ENCODE measurements at regions not wholly inside any gene's neighbourhood (a gene's known extent, or its start where the extent isn't known, plus 50 kb on each side); places are given as distances from the start of the nearest gene placed in this dataset.

DNA sequence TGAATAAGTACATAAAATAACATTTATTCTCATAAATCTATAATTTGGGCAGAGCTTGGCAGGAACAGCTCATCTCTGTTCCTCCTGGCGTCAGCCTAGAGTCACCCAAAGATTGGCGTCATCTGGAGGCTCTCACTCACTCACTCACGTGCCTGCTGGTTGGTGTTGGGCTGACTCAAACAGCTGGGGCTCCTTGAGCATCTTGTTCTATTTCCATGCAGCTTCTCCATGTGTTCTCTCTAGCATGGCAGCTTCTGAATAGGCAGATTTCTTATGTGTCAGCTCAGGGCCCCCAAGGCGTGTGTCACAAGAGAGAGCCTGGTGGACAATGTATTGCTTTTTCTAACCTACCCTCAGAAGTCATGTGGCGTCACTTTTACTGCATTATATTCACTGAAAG is 70.6 kb upstream of the RAB3GAP2 start:
- Mint-ChIP-seq H3K27ac (ENCODE audit: low read depth) (no peak overlapping the region), H3K4me3 (no peak overlapping the region), H3K36me3 (ENCODE audit: insufficient read depth) (no peaks in the 10 kb centered on the region), H3K27me3 (peaks cover 26% of the 10 kb centered on the region), H3K4me1 (no peaks in the 10 kb centered on the region), H3K9me3 (no peaks in the 10 kb centered on the region)
- ATAC-seq (replicated peaks; ENCODE audit: extremely low read depth, poor library complexity, severe bottlenecking) (no peak), DNase-seq (ENCODE audit: low spot score in 2 of 2) (no peak)

DNA sequence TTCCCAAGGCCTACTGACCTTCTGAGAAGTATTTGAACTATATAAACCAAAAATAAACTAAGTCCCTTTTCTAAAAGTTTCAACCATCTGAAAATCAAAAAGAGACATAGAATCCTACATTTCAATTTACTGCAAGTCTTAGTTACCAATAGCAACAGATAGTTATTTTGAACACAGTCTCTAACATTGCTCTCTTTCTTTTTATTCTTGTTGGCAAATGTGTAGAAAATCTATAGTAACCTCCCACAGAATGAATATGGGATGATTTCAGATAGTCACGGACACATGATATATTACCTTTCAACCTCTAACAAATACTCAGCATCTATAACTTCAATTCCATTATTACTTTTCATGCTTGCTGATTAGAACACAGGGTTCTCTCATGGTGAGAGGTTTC is 68.9 kb upstream of the RAB3GAP2 start:
- DNase-seq (ENCODE audit: low spot score in 2 of 2) = no peak
- no peak overlapping the region for H3K27ac Mint-ChIP-seq (ENCODE audit: low read depth)
- ATAC-seq (replicated peaks; ENCODE audit: extremely low read depth, poor library complexity, severe bottlenecking) = no peak

DNA sequence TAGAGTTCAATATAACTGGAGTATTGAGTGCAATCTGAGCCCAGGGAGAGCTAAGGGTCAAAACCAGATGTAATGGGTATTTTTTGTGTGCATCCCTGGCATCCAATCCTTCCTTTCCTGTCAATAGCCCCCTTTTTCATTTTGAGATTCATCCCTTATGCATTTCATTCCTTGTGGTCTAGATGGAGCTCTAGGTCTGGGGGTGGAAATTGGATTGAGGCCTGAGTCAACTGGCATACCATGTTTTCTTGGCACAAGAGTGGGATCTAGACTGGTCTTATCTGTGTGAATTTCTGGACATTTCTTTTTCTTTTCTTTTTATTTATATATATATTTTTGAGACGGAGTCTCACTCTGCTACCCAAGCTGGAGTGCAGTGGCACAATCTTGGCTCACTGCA is 67.3 kb upstream of the RAB3GAP2 start:
- no peaks in the 10 kb centered on the region for H3K4me1 Mint-ChIP-seq
- H3K27ac Mint-ChIP-seq (ENCODE audit: low read depth) = no peak overlapping the region
- no peak overlapping the region for H3K4me3 Mint-ChIP-seq
- peaks cover 12% of the 10 kb centered on the region for H3K27me3 Mint-ChIP-seq
- no peaks in the 10 kb centered on the region for H3K36me3 Mint-ChIP-seq (ENCODE audit: insufficient read depth)
- no peak for DNase-seq (ENCODE audit: low spot score in 2 of 2)
- H3K9me3 Mint-ChIP-seq = no peaks in the 10 kb centered on the region
- no peak for ATAC-seq (replicated peaks; ENCODE audit: extremely low read depth, poor library complexity, severe bottlenecking)

More for the DNA sequence above, 68.9 kb upstream of the RAB3GAP2 start:
- H3K36me3 Mint-ChIP-seq (ENCODE audit: insufficient read depth) = no peaks in the 10 kb centered on the region
- H3K27me3 Mint-ChIP-seq = peaks cover 22% of the 10 kb centered on the region
- no peak overlapping the region for H3K4me3 Mint-ChIP-seq
- H3K4me1 Mint-ChIP-seq = no peaks in the 10 kb centered on the region
- no peaks in the 10 kb centered on the region for H3K9me3 Mint-ChIP-seq

DNA sequence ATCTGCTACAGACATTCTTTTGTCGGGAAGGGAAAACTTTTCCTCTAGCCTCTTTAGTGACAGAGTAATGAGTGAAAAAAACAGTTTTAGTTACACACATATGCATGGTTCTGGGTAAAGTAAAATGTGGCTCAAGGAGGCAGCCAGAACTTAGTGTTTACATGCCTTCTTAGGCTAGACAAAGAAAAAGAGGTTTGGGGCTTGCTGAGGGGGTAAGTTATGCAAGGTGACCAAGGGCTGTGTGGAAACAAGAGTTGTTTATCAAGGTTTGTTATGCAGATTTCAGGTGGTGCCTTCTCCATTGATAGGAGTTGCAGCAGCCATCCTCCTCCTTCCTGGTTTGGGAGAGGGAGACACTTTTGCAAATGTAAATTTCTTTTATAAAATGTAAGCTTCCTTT is 66.5 kb upstream of the RAB3GAP2 start:
- Mint-ChIP-seq H3K4me1 (no peaks in the 10 kb centered on the region), H3K36me3 (ENCODE audit: insufficient read depth) (no peaks in the 10 kb centered on the region), H3K9me3 (no peaks in the 10 kb centered on the region), H3K4me3 (no peak overlapping the region), H3K27me3 (peaks cover 12% of the 10 kb centered on the region), H3K27ac (ENCODE audit: low read depth) (no peak overlapping the region)
- DNase-seq (ENCODE audit: low spot score in 2 of 2) (no peak), ATAC-seq (replicated peaks; ENCODE audit: extremely low read depth, poor library complexity, severe bottlenecking) (no peak)

DNA sequence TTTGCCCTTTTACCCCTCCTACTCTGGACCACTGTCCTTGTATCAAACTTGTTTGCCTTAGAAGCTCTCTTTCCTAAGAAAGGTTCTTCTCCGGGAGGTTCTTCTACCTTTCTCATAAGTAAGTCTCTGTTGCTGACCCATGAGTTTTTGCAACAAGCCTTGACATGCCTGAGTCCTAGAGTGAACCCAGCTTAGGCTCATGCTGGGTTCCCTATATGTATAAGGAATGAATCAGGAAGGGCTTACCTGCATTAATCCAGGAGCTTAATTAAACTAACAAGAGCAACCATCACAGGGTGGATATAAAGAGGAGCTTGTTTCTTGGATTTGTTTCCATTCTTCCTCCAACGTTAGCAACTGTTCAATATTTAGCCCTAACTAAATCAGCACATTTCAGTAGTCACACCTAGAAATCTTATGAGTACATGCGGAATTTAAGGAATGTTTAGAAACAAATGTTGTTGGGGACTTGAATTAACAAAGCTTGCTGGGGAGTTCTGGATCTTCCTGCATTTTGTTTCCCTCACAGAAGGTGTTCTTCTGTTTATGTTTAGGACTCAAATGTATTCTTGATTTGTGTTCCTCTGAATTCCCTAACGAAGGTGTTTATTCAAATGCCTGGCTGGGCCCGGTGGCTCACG is 64.3 kb upstream of the RAB3GAP2 start:
- no peak overlapping the region for H3K4me3 Mint-ChIP-seq
- H3K4me1 Mint-ChIP-seq = no peaks in the 10 kb centered on the region
- no peaks in the 10 kb centered on the region for H3K36me3 Mint-ChIP-seq (ENCODE audit: insufficient read depth)
- no peaks in the 10 kb centered on the region for H3K9me3 Mint-ChIP-seq
- H3K27me3 Mint-ChIP-seq = peaks cover 12% of the 10 kb centered on the region
- ATAC-seq (replicated peaks; ENCODE audit: extremely low read depth, poor library complexity, severe bottlenecking) (no peak), DNase-seq (ENCODE audit: low spot score in 2 of 2) (no peak)
- H3K27ac Mint-ChIP-seq (ENCODE audit: low read depth) = no peak overlapping the region

DNA sequence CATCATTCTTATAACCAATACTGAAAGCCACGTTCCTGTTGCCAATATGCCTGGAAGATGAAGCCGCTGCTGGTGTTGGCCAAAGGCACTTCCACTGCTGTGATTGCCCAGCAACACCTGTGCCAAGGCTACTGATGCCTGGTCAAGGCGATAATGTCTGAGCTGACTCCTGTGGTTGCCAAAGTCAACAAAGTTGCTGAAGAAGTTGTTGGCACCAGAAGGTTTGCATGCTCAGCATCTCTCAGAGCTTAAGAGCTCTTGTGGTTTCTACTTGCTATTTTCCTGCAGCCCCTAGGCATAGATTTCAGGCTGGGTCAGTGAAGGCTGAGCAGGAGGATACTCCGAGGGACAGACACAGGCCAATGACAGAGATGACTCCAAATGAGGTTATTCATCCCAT is 63.4 kb upstream of the RAB3GAP2 start:
- Mint-ChIP-seq H3K27me3 (peaks cover 12% of the 10 kb centered on the region), H3K36me3 (ENCODE audit: insufficient read depth) (no peaks in the 10 kb centered on the region), H3K4me1 (no peaks in the 10 kb centered on the region), H3K27ac (ENCODE audit: low read depth) (no peak overlapping the region), H3K9me3 (no peaks in the 10 kb centered on the region), H3K4me3 (no peak overlapping the region)
- ATAC-seq (replicated peaks; ENCODE audit: extremely low read depth, poor library complexity, severe bottlenecking) (no peak), DNase-seq (ENCODE audit: low spot score in 2 of 2) (no peak)

DNA sequence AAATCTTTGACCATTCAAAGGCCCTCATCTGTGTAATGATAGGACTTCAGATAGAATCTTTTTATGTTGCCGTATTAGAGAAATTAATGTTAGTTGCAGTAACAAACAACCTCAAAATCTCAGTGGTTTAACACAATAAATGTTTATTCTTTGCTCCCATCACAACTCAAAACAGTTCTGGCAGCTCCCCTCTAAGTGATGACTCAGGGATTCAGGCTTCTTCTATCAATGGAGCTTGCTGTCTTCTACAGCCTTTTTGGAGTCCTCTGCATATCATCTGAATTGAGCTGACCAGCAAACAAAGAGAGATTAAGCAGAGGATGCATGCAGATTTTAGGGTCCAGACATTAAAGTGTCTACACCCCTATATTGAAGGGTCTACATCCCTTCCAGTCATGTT is 59.1 kb upstream of the RAB3GAP2 start:
- H3K27me3 Mint-ChIP-seq = no peaks in the 10 kb centered on the region
- no peaks in the 10 kb centered on the region for H3K4me1 Mint-ChIP-seq
- H3K9me3 Mint-ChIP-seq = no peaks in the 10 kb centered on the region
- DNase-seq (ENCODE audit: low spot score in 2 of 2) (no peak), ATAC-seq (replicated peaks; ENCODE audit: extremely low read depth, poor library complexity, severe bottlenecking) (no peak)
- no peaks in the 10 kb centered on the region for H3K36me3 Mint-ChIP-seq (ENCODE audit: insufficient read depth)
- H3K27ac Mint-ChIP-seq (ENCODE audit: low read depth) = no peak overlapping the region
- no peak overlapping the region for H3K4me3 Mint-ChIP-seq

DNA sequence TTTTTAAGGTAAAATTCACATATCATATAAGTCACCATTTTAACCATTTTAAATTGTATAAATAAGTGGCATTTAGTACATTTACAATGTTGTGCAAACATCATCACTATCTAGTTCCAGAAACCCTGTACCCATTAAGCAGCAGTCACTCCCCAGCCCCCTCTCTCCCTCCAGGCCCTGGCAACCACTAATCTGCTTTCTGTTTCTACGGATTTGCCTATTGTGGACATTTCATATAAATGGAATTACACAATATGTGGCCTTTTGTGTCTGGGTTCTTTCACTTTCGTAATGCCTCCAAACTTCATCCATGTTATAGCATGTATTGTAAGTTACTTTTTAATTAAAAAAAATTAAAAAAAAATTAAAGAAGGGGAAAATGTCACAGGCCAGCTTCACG is 58.0 kb upstream of the RAB3GAP2 start:
- no peak overlapping the region for H3K4me3 Mint-ChIP-seq
- H3K27ac Mint-ChIP-seq (ENCODE audit: low read depth) = no peak overlapping the region
- DNase-seq (ENCODE audit: low spot score in 2 of 2) = no peak
- H3K27me3 Mint-ChIP-seq = no peaks in the 10 kb centered on the region
- ATAC-seq (replicated peaks; ENCODE audit: extremely low read depth, poor library complexity, severe bottlenecking) = no peak
- no peaks in the 10 kb centered on the region for H3K36me3 Mint-ChIP-seq (ENCODE audit: insufficient read depth)
- H3K4me1 Mint-ChIP-seq = no peaks in the 10 kb centered on the region
- H3K9me3 Mint-ChIP-seq = no peaks in the 10 kb centered on the region

DNA sequence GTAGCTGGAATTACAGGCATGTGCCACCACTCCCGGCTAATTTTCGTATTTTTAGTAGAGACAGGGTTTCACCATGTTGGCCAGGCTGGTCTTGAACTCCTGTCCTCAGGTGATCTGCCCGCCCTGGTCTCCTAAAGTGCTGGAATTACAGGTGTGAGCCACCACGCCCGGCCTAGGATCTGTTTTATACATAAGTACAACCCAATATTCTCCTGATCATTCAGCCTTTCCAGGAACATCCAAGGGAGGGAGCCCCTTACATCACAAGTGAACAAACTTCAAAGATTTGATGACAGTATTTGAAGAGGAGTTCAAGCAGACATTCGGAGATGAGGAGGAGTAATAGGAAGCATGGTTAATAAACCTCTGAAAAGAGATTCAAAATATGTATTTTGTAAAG is 54.9 kb upstream of the RAB3GAP2 start:
- Mint-ChIP-seq H3K36me3 (ENCODE audit: insufficient read depth) (no peaks in the 10 kb centered on the region), H3K27me3 (peaks cover 20% of the 10 kb centered on the region), H3K4me1 (no peaks in the 10 kb centered on the region), H3K27ac (ENCODE audit: low read depth) (no peak overlapping the region), H3K9me3 (no peaks in the 10 kb centered on the region), H3K4me3 (no peak overlapping the region)
- DNase-seq (ENCODE audit: low spot score in 2 of 2) (no peak), ATAC-seq (replicated peaks; ENCODE audit: extremely low read depth, poor library complexity, severe bottlenecking) (no peak)

DNA sequence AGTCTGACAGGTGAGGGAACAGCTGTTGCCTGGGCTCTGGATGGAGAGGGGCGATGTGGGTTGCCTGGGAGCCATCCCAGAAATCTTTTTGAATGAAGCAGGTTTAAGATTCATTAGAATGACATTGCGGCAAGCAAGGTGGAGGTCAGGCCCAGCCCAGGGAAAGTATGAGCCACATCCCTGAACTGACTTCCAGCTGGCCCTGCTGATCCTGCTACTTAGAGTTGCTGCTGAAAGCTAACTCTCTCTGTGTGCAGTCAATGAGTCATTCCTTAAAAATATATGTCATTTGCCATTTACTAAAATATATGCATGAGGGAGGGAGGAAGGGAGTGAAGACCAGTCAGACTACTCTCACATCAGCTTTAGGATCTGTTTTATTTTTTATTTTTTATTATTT is 54.3 kb upstream of the RAB3GAP2 start:
- H3K9me3 Mint-ChIP-seq = no peaks in the 10 kb centered on the region
- DNase-seq (ENCODE audit: low spot score in 2 of 2) = no peak
- H3K4me1 Mint-ChIP-seq = no peaks in the 10 kb centered on the region
- no peaks in the 10 kb centered on the region for H3K36me3 Mint-ChIP-seq (ENCODE audit: insufficient read depth)
- H3K27me3 Mint-ChIP-seq = peaks cover 25% of the 10 kb centered on the region
- no peak overlapping the region for H3K4me3 Mint-ChIP-seq
- no peak overlapping the region for H3K27ac Mint-ChIP-seq (ENCODE audit: low read depth)
- ATAC-seq (replicated peaks; ENCODE audit: extremely low read depth, poor library complexity, severe bottlenecking) = no peak

DNA sequence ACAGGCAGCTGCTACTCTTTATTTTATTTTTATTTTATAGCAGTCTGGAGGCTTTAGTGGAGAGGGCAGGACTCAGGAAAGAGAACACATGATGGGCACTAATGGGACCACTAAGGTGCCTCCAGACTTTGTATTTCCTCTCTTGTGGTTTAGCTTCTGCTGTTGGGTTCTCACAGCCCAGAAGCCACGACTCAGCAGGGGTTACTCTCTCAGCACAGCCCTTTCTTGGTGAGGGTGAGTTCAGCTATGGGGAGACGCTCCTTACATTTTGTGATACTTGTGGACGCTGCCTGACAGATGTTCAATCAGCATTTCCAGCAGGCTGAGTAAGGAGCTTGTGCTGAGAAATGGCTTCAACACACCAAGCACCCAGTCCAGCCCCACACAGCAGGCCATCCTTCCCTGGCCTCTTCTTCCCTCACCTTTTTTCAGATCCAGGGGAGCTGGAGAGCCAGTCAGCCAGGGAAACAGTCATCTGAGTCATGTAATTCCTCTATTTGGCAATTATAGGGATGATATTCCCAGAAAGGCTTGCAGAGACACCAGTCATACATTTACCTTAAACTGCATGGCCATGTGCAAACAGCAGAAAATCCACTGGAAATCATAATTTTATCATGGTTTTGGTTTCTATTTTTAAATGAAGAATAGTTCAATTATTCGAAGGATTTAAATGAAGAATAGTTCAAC is 53.2 kb upstream of the RAB3GAP2 start:
- ATAC-seq (replicated peaks; ENCODE audit: extremely low read depth, poor library complexity, severe bottlenecking) = no peak
- Mint-ChIP-seq H3K36me3 (ENCODE audit: insufficient read depth) (no peaks in the 10 kb centered on the region), H3K9me3 (no peaks in the 10 kb centered on the region), H3K4me1 (no peaks in the 10 kb centered on the region), H3K4me3 (no peak overlapping the region), H3K27ac (ENCODE audit: low read depth) (no peak overlapping the region), H3K27me3 (peaks cover 34% of the 10 kb centered on the region)
- no peak for DNase-seq (ENCODE audit: low spot score in 2 of 2)

DNA sequence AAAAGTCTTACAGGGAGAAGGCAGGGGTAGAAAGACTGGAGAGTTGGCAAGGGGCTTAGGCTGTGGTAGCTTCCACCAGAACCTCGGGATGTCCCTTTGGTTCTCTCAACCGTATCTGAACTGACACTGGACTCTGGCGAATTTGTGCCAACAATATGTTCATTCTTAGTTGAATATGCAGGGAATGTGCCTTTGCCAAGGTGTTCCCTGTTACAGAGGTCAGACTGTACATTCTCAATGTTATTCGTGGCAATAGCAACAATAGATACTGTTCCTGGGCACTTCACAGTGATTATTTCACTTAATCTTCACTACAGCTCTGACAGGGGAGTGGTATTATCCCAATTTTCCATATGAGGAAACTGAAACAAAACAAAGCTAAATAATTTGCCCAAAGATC is 51.5 kb upstream of the RAB3GAP2 start:
- ATAC-seq (replicated peaks; ENCODE audit: extremely low read depth, poor library complexity, severe bottlenecking) (no peak), DNase-seq (ENCODE audit: low spot score in 2 of 2) (no peak)
- Mint-ChIP-seq H3K27ac (ENCODE audit: low read depth) (no peak overlapping the region), H3K4me1 (no peaks in the 10 kb centered on the region), H3K9me3 (no peaks in the 10 kb centered on the region), H3K27me3 (peaks cover 34% of the 10 kb centered on the region), H3K36me3 (ENCODE audit: insufficient read depth) (no peaks in the 10 kb centered on the region), H3K4me3 (no peak overlapping the region)

DNA sequence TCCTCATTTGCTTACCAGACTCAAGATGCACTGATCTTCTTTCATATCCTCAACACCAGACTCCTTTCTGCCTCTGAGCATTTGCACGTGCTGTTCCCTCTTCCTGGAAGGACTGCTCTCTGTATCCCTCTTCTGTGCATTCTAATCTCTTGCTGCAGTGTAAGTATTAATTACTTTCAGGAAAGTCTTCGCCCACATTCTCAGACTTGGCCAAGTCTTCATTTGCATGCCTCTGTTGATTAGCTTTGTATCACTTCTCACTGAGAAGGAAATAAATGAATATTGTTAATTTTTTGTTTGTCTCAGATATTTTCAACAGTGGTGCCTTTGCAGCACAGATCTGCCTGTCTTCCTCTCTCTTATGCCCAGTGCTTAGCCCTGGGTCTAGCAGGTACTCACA is 50.3 kb upstream of the RAB3GAP2 start:
- Mint-ChIP-seq H3K36me3 (ENCODE audit: insufficient read depth) (no peaks in the 10 kb centered on the region), H3K27me3 (peaks cover 34% of the 10 kb centered on the region), H3K4me3 (no peak overlapping the region), H3K4me1 (no peaks in the 10 kb centered on the region), H3K9me3 (no peaks in the 10 kb centered on the region), H3K27ac (ENCODE audit: low read depth) (no peak overlapping the region)
- ATAC-seq (replicated peaks; ENCODE audit: extremely low read depth, poor library complexity, severe bottlenecking) (no peak), DNase-seq (ENCODE audit: low spot score in 2 of 2) (no peak)

Data from central memory CD8-positive, alpha-beta T cell (primary cell).